ENCODE measurements at regions not wholly inside any gene's neighbourhood (a gene's known extent, or its start where the extent isn't known, plus 50 kb on each side); places are given as distances from the start of the nearest gene placed in this dataset.
"Not testable (repeated sequence)": the region's sequence is repeated elsewhere in the genome, so short reads cannot be mapped to it uniquely, and the experiment has no call there.

- not testable (repeated sequence) for TF ChIP-seq EZH2phosphoT487 (IDR thresholded peaks at IDR 0.05; ENCODE audit: insufficient read depth, low read depth); EZH2 (IDR thresholded peaks at IDR 0.05; ENCODE audit: insufficient read depth, poor library complexity, severe bottlenecking)
Measured at GRCh38 chr2:111402450-111402849, 281.7 kb downstream of the BCL2L11 start.

Data from GM23248 (cell line).